Natural killer cell treated with Interleukin-12 subunit alpha and Interleukin-12 subunit beta and Interleukin-15 and Interleukin-18, amount 100 ng/mL, for 72 hours (primary cell): ENCODE measurements at regions not wholly inside any gene's neighbourhood (a gene's known extent, or its start where the extent isn't known, plus 50 kb on each side); places are given as distances from the start of the nearest gene placed in this dataset.
A peak's percentile ranks its signal among the peaks of the same experiment; 100 is the strongest.

Experiments
- ATAC-seq, 2 donors: fragments of 150-1000 bp; cut with Tn5 transposase in 1 of 2; sonication (Bioruptor Pico), chemical (Tn5 transposase) in 1 of 2; 2 replicates each; pipeline ENCODE4 v1.10.0; 2021
- DNase-seq: peaks from one replicate; pipeline ENCODE4 v3.0.0; 2022; ENCODE audit warnings: low spot score
- H3K27ac Mint-ChIP-seq, 2 donors: 1 replicate in 1 of 2; 2 replicates in 1 of 2; pipeline ENCODE4 v1.8.0; 2022; ENCODE audit warnings: mixed read lengths in 2 of 2, mild to moderate bottlenecking in 1 of 2, moderate library complexity in 1 of 2
- H3K27me3 Mint-ChIP-seq, 2 donors: 1 replicate in 1 of 2; 2 replicates in 1 of 2; pipeline ENCODE4 v1.8.0; 2022; ENCODE audit warnings: mixed read lengths in 2 of 2
- H3K36me3 Mint-ChIP-seq: one replicate; pipeline ENCODE4 v1.8.0; 2022; ENCODE audit warnings: mixed read lengths
- H3K4me1 Mint-ChIP-seq, 2 donors: 1 replicate in 1 of 2; 2 replicates in 1 of 2; pipeline ENCODE4 v1.8.0; 2022; ENCODE audit warnings: low read depth in 2 of 2, mixed read lengths in 2 of 2, mild to moderate bottlenecking in 1 of 2
- H3K4me3 Mint-ChIP-seq: one replicate; pipeline ENCODE4 v1.8.0; 2022; ENCODE audit warnings: mixed read lengths
- H3K9me3 Mint-ChIP-seq: 2 replicates; pipeline ENCODE4 v1.8.0; 2022; ENCODE audit warnings: mixed read lengths

GRCh38 chr16:10332241-10332640 lies 53.6 kb upstream of the ATF7IP2 start:
- DNase-seq (no peak), ATAC-seq (no peak)
- no peak overlapping the region for H3K4me3 Mint-ChIP-seq
- H3K36me3 Mint-ChIP-seq, result no peaks in the 10 kb centered on the region
- no peak overlapping the region for H3K27ac Mint-ChIP-seq
- H3K9me3 Mint-ChIP-seq, result no peaks in the 10 kb centered on the region
- H3K4me1 Mint-ChIP-seq, result peaks cover 8 to 20% of the 10 kb centered on the region in 2 donors
- H3K27me3 Mint-ChIP-seq, result no peaks in the 10 kb centered on the region

GRCh38 chr16:10332775-10333174 lies 53.1 kb upstream of the ATF7IP2 start:
- H3K4me3 Mint-ChIP-seq, result no peak overlapping the region
- no peaks in the 10 kb centered on the region for H3K9me3 Mint-ChIP-seq
- no peak for DNase-seq
- peaks cover 8 to 16% of the 10 kb centered on the region in 2 donors for H3K4me1 Mint-ChIP-seq
- no peaks in the 10 kb centered on the region for H3K27me3 Mint-ChIP-seq
- ATAC-seq, result no peak
- H3K27ac Mint-ChIP-seq, result no peak overlapping the region
- no peaks in the 10 kb centered on the region for H3K36me3 Mint-ChIP-seq

GRCh38 chr16:10333321-10334032 lies 52.4 kb upstream of the ATF7IP2 start:
- H3K36me3 Mint-ChIP-seq, result no peaks in the 10 kb centered on the region
- no peak for DNase-seq
- no peak overlapping the region for H3K4me3 Mint-ChIP-seq
- no peaks in the 10 kb centered on the region for H3K9me3 Mint-ChIP-seq
- H3K4me1 Mint-ChIP-seq, result peaks cover 8 to 13% of the 10 kb centered on the region in 2 donors
- no peak overlapping the region for H3K27ac Mint-ChIP-seq
- H3K27me3 Mint-ChIP-seq, result no peaks in the 10 kb centered on the region
- peak in 1 of 2 donors; percentile 45 for ATAC-seq

GRCh38 chr16:10335681-10336080 lies 50.2 kb upstream of the ATF7IP2 start:
- no peak overlapping the region for H3K27ac Mint-ChIP-seq
- H3K27me3 Mint-ChIP-seq, result no peaks in the 10 kb centered on the region
- peaks cover 0 to 10% of the 10 kb centered on the region in 2 donors for H3K4me1 Mint-ChIP-seq
- H3K4me3 Mint-ChIP-seq, result no peak overlapping the region
- DNase-seq, result no peak
- H3K9me3 Mint-ChIP-seq, result peaks cover 8% of the 10 kb centered on the region
- ATAC-seq, result no peak
- H3K36me3 Mint-ChIP-seq, result peaks cover 14% of the 10 kb centered on the region
